ENCODE measurements at regions not wholly inside any gene's neighbourhood (a gene's known extent, or its start where the extent isn't known, plus 50 kb on each side); places are given as distances from the start of the nearest gene placed in this dataset.
"Not testable (repeated sequence)": the region's sequence is repeated elsewhere in the genome, so short reads cannot be mapped to it uniquely, and the experiment has no call there.

- DNase-seq (ENCODE audit: low read depth in 2 of 3, low spot score in 2 of 3) = no peak
These were observed 875.2 kb upstream of the EEF2KMT start for GRCh38 chr16:5972747-5973146.

GRCh38 chr16:5971924-5972323, 874.3 kb upstream of the EEF2KMT start:
- DNase-seq (ENCODE audit: low read depth in 2 of 3, low spot score in 2 of 3) = no peak

- no peak for DNase-seq (ENCODE audit: low read depth in 2 of 3, low spot score in 2 of 3)
These were observed 873.5 kb upstream of the EEF2KMT start for GRCh38 chr16:5971106-5971505.

- no peak for DNase-seq (ENCODE audit: low read depth in 2 of 3, low spot score in 2 of 3)
These were observed 868.4 kb upstream of the EEF2KMT start for GRCh38 chr16:5966004-5966403.

GRCh38 chr16:5965321-5965720, 867.7 kb upstream of the EEF2KMT start:
- DNase-seq (ENCODE audit: low read depth in 2 of 3, low spot score in 2 of 3) = no peak

- no peak for DNase-seq (ENCODE audit: low read depth in 2 of 3, low spot score in 2 of 3)
These were observed 853.9 kb upstream of the EEF2KMT start for GRCh38 chr16:5951486-5951885.

- no peak for DNase-seq (ENCODE audit: low read depth in 2 of 3, low spot score in 2 of 3)
These were observed 847.4 kb upstream of the EEF2KMT start for GRCh38 chr16:5944971-5945370.

GRCh38 chr16:5938607-5939006, 841.0 kb upstream of the EEF2KMT start:
- no peak for DNase-seq (ENCODE audit: low read depth in 2 of 3, low spot score in 2 of 3)

GRCh38 chr16:5932906-5933305, 835.3 kb upstream of the EEF2KMT start:
- no peak for DNase-seq (ENCODE audit: low read depth in 2 of 3, low spot score in 2 of 3)

GRCh38 chr16:5928476-5929065, 831.0 kb upstream of the EEF2KMT start:
- no peak for DNase-seq (ENCODE audit: low read depth in 2 of 3, low spot score in 2 of 3)

GRCh38 chr16:5925850-5926249, 828.3 kb upstream of the EEF2KMT start:
- DNase-seq (ENCODE audit: low read depth in 2 of 3, low spot score in 2 of 3) = no peak

GRCh38 chr16:5922686-5923085, 825.1 kb upstream of the EEF2KMT start:
- DNase-seq (ENCODE audit: low read depth in 2 of 3, low spot score in 2 of 3) = no peak

GRCh38 chr16:5918567-5919130, 821.1 kb upstream of the EEF2KMT start:
- no peak for DNase-seq (ENCODE audit: low read depth in 2 of 3, low spot score in 2 of 3)

GRCh38 chr16:5917436-5918195, 820.0 kb upstream of the EEF2KMT start:
- no peak for DNase-seq (ENCODE audit: low read depth in 2 of 3, low spot score in 2 of 3)

GRCh38 chr16:5916711-5917191, 819.2 kb upstream of the EEF2KMT start:
- DNase-seq (ENCODE audit: low read depth in 2 of 3, low spot score in 2 of 3) = no peak

GRCh38 chr16:5911241-5911640, 813.6 kb upstream of the EEF2KMT start:
- no peak for DNase-seq (ENCODE audit: low read depth in 2 of 3, low spot score in 2 of 3)

GRCh38 chr16:5909556-5909955, 812.0 kb upstream of the EEF2KMT start:
- not testable (repeated sequence) for DNase-seq (ENCODE audit: low read depth in 2 of 3, low spot score in 2 of 3)

- DNase-seq (ENCODE audit: low read depth in 2 of 3, low spot score in 2 of 3) = no peak
These were observed 809.9 kb upstream of the EEF2KMT start for GRCh38 chr16:5907544-5907943.

- no peak for DNase-seq (ENCODE audit: low read depth in 2 of 3, low spot score in 2 of 3)
These were observed 808.8 kb upstream of the EEF2KMT start for GRCh38 chr16:5906351-5906750.

- no peak for DNase-seq (ENCODE audit: low read depth in 2 of 3, low spot score in 2 of 3)
These were observed 808.3 kb upstream of the EEF2KMT start for GRCh38 chr16:5905935-5906334.

- no peak for DNase-seq (ENCODE audit: low read depth in 2 of 3, low spot score in 2 of 3)
These were observed 806.2 kb upstream of the EEF2KMT start for GRCh38 chr16:5903832-5904231.

GRCh38 chr16:5903153-5903552, 805.6 kb upstream of the EEF2KMT start:
- DNase-seq (ENCODE audit: low read depth in 2 of 3, low spot score in 2 of 3) = no peak
